ENCODE measurements at regions not wholly inside any gene's neighbourhood (a gene's known extent, or its start where the extent isn't known, plus 50 kb on each side); places are given as distances from the start of the nearest gene placed in this dataset.

GRCh38 chr2:80930777-80931176 is 626.2 kb upstream of the LRRTM1 start:
- TF ChIP-seq CTCF (IDR thresholded peaks at IDR 0.05; ENCODE audit: low read depth, low read length): no peak
- DNase-seq (ENCODE audit: low read depth in 2 of 2): no peak
- H3K4me3 ChIP-seq (replicated peaks in 1 of 2; ENCODE audit: low read depth in 2 of 2, low read length in 2 of 2): no peak overlapping the region

GRCh38 chr2:80926168-80926567 is 621.6 kb upstream of the LRRTM1 start:
- no peak for DNase-seq (ENCODE audit: low read depth in 2 of 2)
- no peak overlapping the region for H3K4me3 ChIP-seq (replicated peaks in 1 of 2; ENCODE audit: low read depth in 2 of 2, low read length in 2 of 2)
- no peak for TF ChIP-seq CTCF (IDR thresholded peaks at IDR 0.05; ENCODE audit: low read depth, low read length)

GRCh38 chr2:80896576-80896975 is 592.0 kb upstream of the LRRTM1 start:
- TF ChIP-seq CTCF (IDR thresholded peaks at IDR 0.05; ENCODE audit: low read depth, low read length): no peak
- no peak for DNase-seq (ENCODE audit: low read depth in 2 of 2)
- no peak overlapping the region for H3K4me3 ChIP-seq (replicated peaks in 1 of 2; ENCODE audit: low read depth in 2 of 2, low read length in 2 of 2)

- no peak overlapping the region for H3K4me3 ChIP-seq (replicated peaks in 1 of 2; ENCODE audit: low read depth in 2 of 2, low read length in 2 of 2)
- no peak for TF ChIP-seq CTCF (IDR thresholded peaks at IDR 0.05; ENCODE audit: low read depth, low read length)
- DNase-seq (ENCODE audit: low read depth in 2 of 2): no peak
Observed at GRCh38 chr2:80894486-80894885, 589.9 kb upstream of the LRRTM1 start.

- no peak overlapping the region for H3K4me3 ChIP-seq (replicated peaks in 1 of 2; ENCODE audit: low read depth in 2 of 2, low read length in 2 of 2)
- TF ChIP-seq CTCF (IDR thresholded peaks at IDR 0.05; ENCODE audit: low read depth, low read length): no peak
- no peak for DNase-seq (ENCODE audit: low read depth in 2 of 2)
Observed at GRCh38 chr2:80893711-80894110, 589.2 kb upstream of the LRRTM1 start.

- no peak for DNase-seq (ENCODE audit: low read depth in 2 of 2)
- H3K4me3 ChIP-seq (replicated peaks in 1 of 2; ENCODE audit: low read depth in 2 of 2, low read length in 2 of 2): no peak overlapping the region
- TF ChIP-seq CTCF (IDR thresholded peaks at IDR 0.05; ENCODE audit: low read depth, low read length): no peak
Observed at GRCh38 chr2:80889009-80889408, 584.5 kb upstream of the LRRTM1 start.

GRCh38 chr2:80887841-80888378 is 583.4 kb upstream of the LRRTM1 start:
- no peak for TF ChIP-seq CTCF (IDR thresholded peaks at IDR 0.05; ENCODE audit: low read depth, low read length)
- H3K4me3 ChIP-seq (replicated peaks in 1 of 2; ENCODE audit: low read depth in 2 of 2, low read length in 2 of 2): no peak overlapping the region
- DNase-seq (ENCODE audit: low read depth in 2 of 2): no peak
